Sigmoid colon (tissue), 4 donors: ENCODE measurements at regions not wholly inside any gene's neighbourhood (a gene's known extent, or its start where the extent isn't known, plus 50 kb on each side); places are given as distances from the start of the nearest gene placed in this dataset.

Experiments
- EP300 ChIP-seq, 4 donors: sonication (generic); formaldehyde crosslinking; IDR thresholded peaks; one replicate each; pipeline ENCODE4 v1.6.1; 2017; ENCODE audit warnings: antibody characterized with exemption in 4 of 4
- POLR2A ChIP-seq, 2 donors: fragments of 450-650 bp; IDR thresholded peaks; one replicate each; pipeline ENCODE4 v1.6.1; 2016; ENCODE audit warnings: antibody characterized with exemption in 2 of 2, mild to moderate bottlenecking in 2 of 2, moderate library complexity in 2 of 2
- TF ChIP-seq, protein P1 (sequence below), 4 experiments: fragments of 450-650 bp in 3 of 4; fragments of 200-600 bp in 1 of 4; IDR thresholded peaks; one replicate each; pipeline ENCODE4 v1.5.1; 2016 to 2019; ENCODE audit warnings: antibody characterized with exemption in 4 of 4, mild to moderate bottlenecking in 3 of 4, moderate library complexity in 2 of 4

- TF ChIP-seq POLR2A (IDR thresholded peaks at IDR 0.05): no peak
- TF ChIP-seq, protein P1, sequence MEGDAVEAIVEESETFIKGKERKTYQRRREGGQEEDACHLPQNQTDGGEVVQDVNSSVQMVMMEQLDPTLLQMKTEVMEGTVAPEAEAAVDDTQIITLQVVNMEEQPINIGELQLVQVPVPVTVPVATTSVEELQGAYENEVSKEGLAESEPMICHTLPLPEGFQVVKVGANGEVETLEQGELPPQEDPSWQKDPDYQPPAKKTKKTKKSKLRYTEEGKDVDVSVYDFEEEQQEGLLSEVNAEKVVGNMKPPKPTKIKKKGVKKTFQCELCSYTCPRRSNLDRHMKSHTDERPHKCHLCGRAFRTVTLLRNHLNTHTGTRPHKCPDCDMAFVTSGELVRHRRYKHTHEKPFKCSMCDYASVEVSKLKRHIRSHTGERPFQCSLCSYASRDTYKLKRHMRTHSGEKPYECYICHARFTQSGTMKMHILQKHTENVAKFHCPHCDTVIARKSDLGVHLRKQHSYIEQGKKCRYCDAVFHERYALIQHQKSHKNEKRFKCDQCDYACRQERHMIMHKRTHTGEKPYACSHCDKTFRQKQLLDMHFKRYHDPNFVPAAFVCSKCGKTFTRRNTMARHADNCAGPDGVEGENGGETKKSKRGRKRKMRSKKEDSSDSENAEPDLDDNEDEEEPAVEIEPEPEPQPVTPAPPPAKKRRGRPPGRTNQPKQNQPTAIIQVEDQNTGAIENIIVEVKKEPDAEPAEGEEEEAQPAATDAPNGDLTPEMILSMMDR (IDR thresholded peaks at IDR 0.05): no peak
- TF ChIP-seq EP300 (IDR thresholded peaks at IDR 0.05): no peak
Observed at GRCh38 chr5:114686356-114686755, 324.5 kb downstream of the KCNN2 start.
